ENCODE measurements at regions not wholly inside any gene's neighbourhood (a gene's known extent, or its start where the extent isn't known, plus 50 kb on each side); places are given as distances from the start of the nearest gene placed in this dataset.
"Not testable (repeated sequence)": the region's sequence is repeated elsewhere in the genome, so short reads cannot be mapped to it uniquely, and the experiment has no call there.

GRCh38 chr10:3654980-3655379 is 130.0 kb downstream of the KLF6 start:
- DNase-seq: no peak
- no peaks in the 10 kb centered on the region for H3K9me3 ChIP-seq
- no peaks in the 10 kb centered on the region for H3K4me1 ChIP-seq
- H3K36me3 ChIP-seq: no peaks in the 10 kb centered on the region
- in situ Hi-C loops (cut with MboI; ENCODE audit: low sequenced_read_pairs in 4 of 4) (no loop called here), intact Hi-C loops (cut with DNase I; ENCODE audit: low total_unique reads) (no loop called here)
- ATAC-seq: no peak
- H3K27me3 ChIP-seq: no peaks in the 10 kb centered on the region
- no peak overlapping the region for H3K4me3 ChIP-seq
- TF ChIP-seq CTCF (IDR thresholded peaks at IDR 0.05 in 4 of 5, conservative IDR thresholded peaks at IDR 0.05 in 1 of 5): no peak
- TF ChIP-seq POLR2A (IDR thresholded peaks at IDR 0.05): no peak
- H3K27ac ChIP-seq: no peak overlapping the region

GRCh38 chr10:3654496-3654895 is 130.5 kb downstream of the KLF6 start:
- H3K27ac ChIP-seq: no peak overlapping the region
- H3K27me3 ChIP-seq: no peaks in the 10 kb centered on the region
- H3K36me3 ChIP-seq: no peaks in the 10 kb centered on the region
- H3K4me1 ChIP-seq: no peaks in the 10 kb centered on the region
- H3K4me3 ChIP-seq: no peak overlapping the region
- no peak for TF ChIP-seq POLR2A (IDR thresholded peaks at IDR 0.05)
- no peak for TF ChIP-seq CTCF (IDR thresholded peaks at IDR 0.05 in 4 of 5, conservative IDR thresholded peaks at IDR 0.05 in 1 of 5)
- intact Hi-C loops (cut with DNase I; ENCODE audit: low total_unique reads): no loop called here
- DNase-seq (no peak), ATAC-seq (no peak)
- in situ Hi-C loops (cut with MboI; ENCODE audit: low sequenced_read_pairs in 4 of 4): no loop called here
- no peaks in the 10 kb centered on the region for H3K9me3 ChIP-seq

DNA sequence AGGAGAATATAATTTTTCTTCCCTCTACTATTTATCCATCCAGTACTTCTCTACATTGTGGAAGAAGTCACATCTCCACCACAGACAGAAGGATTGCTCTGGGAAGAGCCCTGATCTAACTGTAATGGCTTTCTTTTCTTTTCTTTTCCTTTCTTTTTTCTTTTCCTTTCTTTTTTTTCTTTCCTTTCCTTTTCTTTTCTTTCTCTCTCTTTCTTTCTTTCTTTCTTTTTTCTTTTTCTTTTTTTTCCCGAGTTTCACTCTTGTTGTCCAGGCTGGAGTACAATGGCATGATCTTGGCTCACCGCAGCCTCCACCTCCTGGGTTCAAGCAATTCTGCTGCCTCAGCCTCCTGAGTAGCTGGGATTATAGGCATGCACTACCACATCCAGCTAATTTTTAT is 131.7 kb downstream of the KLF6 start:
- H3K27me3 ChIP-seq; H3K27ac ChIP-seq; DNase-seq; intact Hi-C loops (cut with DNase I; ENCODE audit: low total_unique reads); H3K9me3 ChIP-seq; in situ Hi-C loops (cut with MboI; ENCODE audit: low sequenced_read_pairs in 4 of 4); ATAC-seq; H3K4me1 ChIP-seq; H3K36me3 ChIP-seq: not testable (repeated sequence)
- H3K4me3 ChIP-seq: peak overlapping the region; percentile 2 to 27 (median 6)

DNA sequence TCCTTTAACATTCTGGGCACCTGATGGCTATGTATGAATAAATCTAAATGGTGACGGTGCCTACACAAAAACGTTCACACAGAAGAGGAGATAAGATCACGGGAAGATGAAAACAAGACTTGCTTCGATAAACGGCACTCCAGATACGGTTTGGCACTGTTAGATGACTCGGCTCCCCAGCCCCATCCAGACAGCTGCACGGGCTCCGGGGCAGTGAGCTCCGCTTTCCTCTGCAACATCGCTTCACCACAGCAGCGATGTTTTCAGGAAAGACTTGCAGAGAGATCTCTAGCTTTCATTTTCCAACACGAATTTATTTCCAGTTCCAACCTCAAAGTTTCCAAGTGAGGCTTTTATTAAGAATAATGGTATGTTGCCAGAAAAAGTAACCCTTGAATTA is 132.1 kb downstream of the KLF6 start:
- intact Hi-C loops (cut with DNase I; ENCODE audit: low total_unique reads): no loop called here
- in situ Hi-C loops (cut with MboI; ENCODE audit: low sequenced_read_pairs in 4 of 4): no loop called here
- no peaks in the 10 kb centered on the region for H3K36me3 ChIP-seq
- DNase-seq (no peak), ATAC-seq (no peak)
- no peaks in the 10 kb centered on the region for H3K27me3 ChIP-seq
- H3K27ac ChIP-seq: no peak overlapping the region
- no peaks in the 10 kb centered on the region for H3K9me3 ChIP-seq
- peak overlapping the region; percentile 2 to 27 (median 6) for H3K4me3 ChIP-seq
- no peaks in the 10 kb centered on the region for H3K4me1 ChIP-seq
- TF ChIP-seq CTCF (IDR thresholded peaks at IDR 0.05 in 4 of 5, conservative IDR thresholded peaks at IDR 0.05 in 1 of 5): no peak
- no peak for TF ChIP-seq POLR2A (IDR thresholded peaks at IDR 0.05)

- in situ Hi-C loops (cut with MboI; ENCODE audit: low sequenced_read_pairs in 4 of 4): no loop called here
- H3K36me3 ChIP-seq: no peaks in the 10 kb centered on the region
- H3K27me3 ChIP-seq: no peaks in the 10 kb centered on the region
- no peak overlapping the region for H3K27ac ChIP-seq
- H3K4me1 ChIP-seq: no peaks in the 10 kb centered on the region
- intact Hi-C loops (cut with DNase I; ENCODE audit: low total_unique reads): no loop called here
- DNase-seq (no peak), ATAC-seq (no peak)
- no peak overlapping the region for H3K4me3 ChIP-seq
- no peaks in the 10 kb centered on the region for H3K9me3 ChIP-seq
- no peak for TF ChIP-seq POLR2A (IDR thresholded peaks at IDR 0.05)
- no peak for TF ChIP-seq CTCF (IDR thresholded peaks at IDR 0.05 in 4 of 5, conservative IDR thresholded peaks at IDR 0.05 in 1 of 5)
Measured at GRCh38 chr10:3651969-3652653, 132.9 kb downstream of the KLF6 start.

All from gastrocnemius medialis (tissue), 4 donors.